Stimulated activated memory B cell treated with anti-CD40 and anti-IgM and Interleukin-4, amounts not matched to agents 10 μg/mL and 1 μg/mL and 100 μg/mL, for 72 hours (primary cell): ENCODE measurements at regions not wholly inside any gene's neighbourhood (a gene's known extent, or its start where the extent isn't known, plus 50 kb on each side); places are given as distances from the start of the nearest gene placed in this dataset.
"Not testable (repeated sequence)": the region's sequence is repeated elsewhere in the genome, so short reads cannot be mapped to it uniquely, and the experiment has no call there.

Experiments
- ATAC-seq: fragments of 150-1000 bp; cut with Tn5 transposase; 2 replicates; pipeline ENCODE4 v1.10.0; 2021
- H3K27ac Mint-ChIP-seq: one replicate; pipeline ENCODE4 v1.8.0; 2022; ENCODE audit warnings: mild to moderate bottlenecking, mixed read lengths
- H3K27me3 Mint-ChIP-seq: one replicate; pipeline ENCODE4 v1.8.0; 2022; ENCODE audit warnings: mixed read lengths
- H3K36me3 Mint-ChIP-seq: one replicate; pipeline ENCODE4 v1.8.0; 2022; ENCODE audit warnings: mixed read lengths
- H3K4me1 Mint-ChIP-seq: one replicate; pipeline ENCODE4 v1.8.0; 2022; ENCODE audit warnings: mixed read lengths
- H3K4me3 Mint-ChIP-seq: one replicate; pipeline ENCODE4 v1.8.0; 2022; ENCODE audit warnings: mild to moderate bottlenecking, moderate library complexity, mixed read lengths
- H3K9me3 Mint-ChIP-seq: one replicate; pipeline ENCODE4 v1.8.0; 2022; ENCODE audit warnings: mixed read lengths

GRCh38 chr4:140220058-140220457 lies 66.1 kb upstream of the MAML3 start:
- no peaks in the 10 kb centered on the region for H3K4me1 Mint-ChIP-seq
- no peak overlapping the region for H3K4me3 Mint-ChIP-seq
- no peaks in the 10 kb centered on the region for H3K27me3 Mint-ChIP-seq
- no peaks in the 10 kb centered on the region for H3K9me3 Mint-ChIP-seq
- no peak overlapping the region for H3K27ac Mint-ChIP-seq
- no peak for ATAC-seq
- H3K36me3 Mint-ChIP-seq: no peaks in the 10 kb centered on the region

GRCh38 chr4:140219567-140219966 lies 65.6 kb upstream of the MAML3 start:
- no peak overlapping the region for H3K4me3 Mint-ChIP-seq
- H3K27ac Mint-ChIP-seq: no peak overlapping the region
- no peaks in the 10 kb centered on the region for H3K36me3 Mint-ChIP-seq
- no peaks in the 10 kb centered on the region for H3K9me3 Mint-ChIP-seq
- ATAC-seq: no peak
- no peaks in the 10 kb centered on the region for H3K4me1 Mint-ChIP-seq
- H3K27me3 Mint-ChIP-seq: no peaks in the 10 kb centered on the region

GRCh38 chr4:140219070-140219469 lies 65.1 kb upstream of the MAML3 start:
- not testable (repeated sequence) for H3K36me3 Mint-ChIP-seq, H3K4me1 Mint-ChIP-seq, H3K9me3 Mint-ChIP-seq, H3K27ac Mint-ChIP-seq, H3K4me3 Mint-ChIP-seq, ATAC-seq, H3K27me3 Mint-ChIP-seq

GRCh38 chr4:140213749-140214148 lies 59.8 kb upstream of the MAML3 start:
- Mint-ChIP-seq H3K36me3 (no peaks in the 10 kb centered on the region), H3K27ac (no peak overlapping the region), H3K4me3 (no peak overlapping the region), H3K4me1 (no peaks in the 10 kb centered on the region), H3K27me3 (no peaks in the 10 kb centered on the region), H3K9me3 (peaks cover 3% of the 10 kb centered on the region)
- no peak for ATAC-seq

GRCh38 chr4:140213116-140213515 lies 59.1 kb upstream of the MAML3 start:
- Mint-ChIP-seq H3K36me3 (no peaks in the 10 kb centered on the region), H3K4me1 (no peaks in the 10 kb centered on the region), H3K9me3 (peaks cover 3% of the 10 kb centered on the region), H3K27me3 (no peaks in the 10 kb centered on the region), H3K4me3 (no peak overlapping the region), H3K27ac (no peak overlapping the region)
- no peak for ATAC-seq

- H3K27me3 Mint-ChIP-seq: no peaks in the 10 kb centered on the region
- H3K4me1 Mint-ChIP-seq: no peaks in the 10 kb centered on the region
- no peak overlapping the region for H3K4me3 Mint-ChIP-seq
- H3K27ac Mint-ChIP-seq: no peak overlapping the region
- ATAC-seq: no peak
- H3K36me3 Mint-ChIP-seq: no peaks in the 10 kb centered on the region
- peaks cover 3% of the 10 kb centered on the region for H3K9me3 Mint-ChIP-seq
Observed at GRCh38 chr4:140212646-140213045, 58.7 kb upstream of the MAML3 start.

- no peak overlapping the region for H3K27ac Mint-ChIP-seq
- ATAC-seq: no peak
Observed at GRCh38 chr4:140212194-140212593, 58.2 kb upstream of the MAML3 start.

GRCh38 chr4:140211693-140212092 lies 57.7 kb upstream of the MAML3 start:
- no peaks in the 10 kb centered on the region for H3K36me3 Mint-ChIP-seq
- no peak overlapping the region for H3K27ac Mint-ChIP-seq
- ATAC-seq: no peak
- H3K4me3 Mint-ChIP-seq: no peak overlapping the region
- peaks cover 3% of the 10 kb centered on the region for H3K9me3 Mint-ChIP-seq
- H3K27me3 Mint-ChIP-seq: peaks cover 2% of the 10 kb centered on the region
- H3K4me1 Mint-ChIP-seq: no peaks in the 10 kb centered on the region

More at GRCh38 chr4:140212194-140212593, 58.2 kb upstream of the MAML3 start:
- no peaks in the 10 kb centered on the region for H3K36me3 Mint-ChIP-seq
- no peak overlapping the region for H3K4me3 Mint-ChIP-seq
- no peaks in the 10 kb centered on the region for H3K4me1 Mint-ChIP-seq
- H3K9me3 Mint-ChIP-seq: peaks cover 3% of the 10 kb centered on the region
- H3K27me3 Mint-ChIP-seq: no peaks in the 10 kb centered on the region

- no peaks in the 10 kb centered on the region for H3K36me3 Mint-ChIP-seq
- peaks cover 7% of the 10 kb centered on the region for H3K27me3 Mint-ChIP-seq
- H3K4me3 Mint-ChIP-seq: no peak overlapping the region
- ATAC-seq: no peak
- H3K4me1 Mint-ChIP-seq: no peaks in the 10 kb centered on the region
- H3K9me3 Mint-ChIP-seq: peaks cover 3% of the 10 kb centered on the region
- H3K27ac Mint-ChIP-seq: no peak overlapping the region
Observed at GRCh38 chr4:140211161-140211560, 57.2 kb upstream of the MAML3 start.

GRCh38 chr4:140208921-140209320 lies 54.9 kb upstream of the MAML3 start:
- Mint-ChIP-seq H3K4me1 (no peaks in the 10 kb centered on the region), H3K4me3 (no peak overlapping the region), H3K36me3 (no peaks in the 10 kb centered on the region), H3K9me3 (peaks cover 3% of the 10 kb centered on the region), H3K27ac (no peak overlapping the region), H3K27me3 (peaks cover 9% of the 10 kb centered on the region)
- ATAC-seq: no peak
